Retina (tissue), 1 donor: ENCODE measurements at regions not wholly inside any gene's neighbourhood (a gene's known extent, or its start where the extent isn't known, plus 50 kb on each side); places are given as distances from the start of the nearest gene placed in this dataset.
A peak's percentile ranks its signal among the peaks of the same experiment; 100 is the strongest.
"Not testable (repeated sequence)": the region's sequence is repeated elsewhere in the genome, so short reads cannot be mapped to it uniquely, and the experiment has no call there.

Experiments used
- DNase-seq: peaks from one replicate; pipeline ENCODE4 v3.0.0-alpha.2; 2016

DNA sequence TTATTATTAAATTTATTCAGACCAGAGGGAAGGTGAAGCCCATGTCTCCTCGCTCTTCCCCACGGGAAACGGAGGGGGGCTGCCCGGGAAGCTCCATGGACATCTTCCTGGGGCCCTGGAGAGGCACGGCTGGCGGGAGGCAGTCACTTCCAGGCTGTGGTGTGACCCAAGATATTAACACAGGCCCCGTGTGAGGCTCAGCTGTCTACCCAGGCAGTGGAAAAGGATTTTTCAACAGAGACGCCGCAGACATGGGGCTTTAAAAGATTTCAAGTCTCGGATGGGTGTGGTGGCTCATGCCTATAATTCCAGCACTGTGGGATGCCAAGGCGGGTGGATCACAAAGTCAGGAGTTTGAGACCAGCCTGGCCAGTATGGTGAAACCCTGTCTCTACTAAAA is 117.9 kb downstream of the ERMARD start:
- no peak for DNase-seq

DNA sequence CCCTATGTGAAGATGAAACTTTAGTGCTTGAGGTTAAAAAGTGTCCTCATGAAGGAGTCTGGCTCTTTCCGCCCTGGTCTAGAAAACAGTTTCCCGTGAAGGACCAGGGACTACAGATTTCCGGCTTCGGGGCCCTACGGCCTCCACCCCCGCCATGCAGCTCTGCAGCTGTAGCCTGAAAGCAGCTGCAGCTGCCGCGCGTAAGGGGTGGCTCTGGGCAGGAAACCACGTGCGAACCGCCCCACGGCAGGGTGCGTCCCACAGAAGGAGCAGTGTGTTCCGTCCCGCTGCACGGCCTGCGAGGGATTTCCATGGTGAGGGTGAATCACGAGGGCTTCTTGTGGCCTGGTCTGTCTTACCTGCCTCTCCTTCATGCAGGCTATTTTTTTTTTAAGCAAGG is 117.0 kb downstream of the ERMARD start:
- no peak for DNase-seq

DNA sequence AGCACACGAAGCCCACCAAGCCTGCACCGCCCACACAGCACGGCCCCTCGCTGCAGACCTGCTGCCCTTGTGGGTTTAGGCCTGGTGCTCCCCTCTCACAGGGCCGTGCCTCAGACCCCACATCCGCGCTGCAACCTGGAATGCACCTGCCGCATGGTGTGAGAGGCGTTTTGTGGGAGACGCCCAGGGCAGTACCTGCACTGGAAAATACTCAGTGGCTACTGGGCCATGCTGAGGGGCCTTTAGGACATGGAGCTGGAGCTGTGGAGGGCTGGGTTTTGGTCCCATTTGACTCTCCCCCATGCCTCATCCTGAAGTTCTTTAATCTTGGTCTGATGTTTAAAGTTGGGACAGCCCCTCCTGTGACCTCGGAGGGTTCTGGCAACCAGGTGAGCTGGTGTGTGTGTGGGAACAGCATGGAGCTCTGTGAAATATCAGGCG is 116.3 kb downstream of the ERMARD start:
- no peak for DNase-seq

DNA sequence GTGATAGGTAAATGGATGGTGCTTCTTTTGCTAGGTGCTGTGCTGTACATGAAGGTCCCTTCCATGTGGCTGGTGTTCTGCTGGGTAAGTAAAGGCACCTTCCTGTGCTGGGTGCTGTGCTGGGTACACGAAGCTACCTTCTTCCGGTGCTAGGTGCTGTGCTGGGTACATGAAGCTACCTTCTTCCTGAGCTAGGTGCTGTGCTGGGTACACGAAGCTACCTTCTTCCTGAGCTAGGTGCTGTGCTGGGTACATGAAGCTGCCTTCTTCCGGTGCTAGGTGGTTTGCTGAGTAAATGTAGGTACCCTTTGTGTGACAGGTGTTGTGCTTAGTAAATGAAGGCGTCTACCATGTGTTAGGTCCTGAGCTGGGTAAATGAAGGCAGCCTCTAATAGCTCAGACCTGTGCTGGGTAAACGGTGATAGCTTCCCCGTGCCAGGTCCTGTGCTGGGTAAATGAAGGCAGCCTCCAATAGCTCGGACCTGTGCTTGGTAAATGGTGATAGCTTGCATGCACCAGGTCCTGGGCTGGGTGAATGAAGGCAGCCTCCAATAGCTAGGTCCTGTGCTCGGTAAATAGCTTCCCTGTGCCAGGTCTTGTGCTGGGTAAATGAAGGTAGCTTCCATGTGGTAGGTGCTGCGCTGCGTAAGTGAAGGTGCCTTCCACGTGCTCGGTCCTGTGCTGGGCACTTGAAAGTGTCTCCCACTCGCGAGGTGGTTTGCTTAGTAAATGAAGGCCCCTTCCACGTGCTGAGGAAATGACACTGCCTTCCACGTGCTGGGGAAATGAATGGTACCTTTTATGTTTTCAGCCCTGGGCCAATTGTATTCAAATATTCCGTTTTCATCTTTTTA is 115.5 kb downstream of the ERMARD start:
- DNase-seq = no peak

DNA sequence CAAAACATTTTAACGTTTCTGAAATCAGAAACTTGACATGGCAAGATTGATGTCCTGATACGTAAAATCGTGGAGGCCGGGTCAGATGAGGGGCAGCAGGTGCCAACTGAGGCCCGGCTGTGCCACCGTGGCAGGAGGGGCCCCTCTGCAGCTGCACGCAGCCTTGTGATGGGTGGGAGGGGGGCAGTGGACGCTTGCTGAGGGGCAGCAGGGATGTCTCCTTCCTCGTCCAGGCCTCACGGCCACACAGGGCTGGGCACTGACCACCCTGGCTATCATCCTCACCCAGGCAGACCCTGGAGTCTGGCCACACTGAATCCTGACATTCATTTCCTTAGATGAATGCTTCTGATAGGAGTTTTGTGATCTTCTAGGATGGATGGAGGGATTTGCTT is 114.7 kb downstream of the ERMARD start:
- no peak for DNase-seq

DNA sequence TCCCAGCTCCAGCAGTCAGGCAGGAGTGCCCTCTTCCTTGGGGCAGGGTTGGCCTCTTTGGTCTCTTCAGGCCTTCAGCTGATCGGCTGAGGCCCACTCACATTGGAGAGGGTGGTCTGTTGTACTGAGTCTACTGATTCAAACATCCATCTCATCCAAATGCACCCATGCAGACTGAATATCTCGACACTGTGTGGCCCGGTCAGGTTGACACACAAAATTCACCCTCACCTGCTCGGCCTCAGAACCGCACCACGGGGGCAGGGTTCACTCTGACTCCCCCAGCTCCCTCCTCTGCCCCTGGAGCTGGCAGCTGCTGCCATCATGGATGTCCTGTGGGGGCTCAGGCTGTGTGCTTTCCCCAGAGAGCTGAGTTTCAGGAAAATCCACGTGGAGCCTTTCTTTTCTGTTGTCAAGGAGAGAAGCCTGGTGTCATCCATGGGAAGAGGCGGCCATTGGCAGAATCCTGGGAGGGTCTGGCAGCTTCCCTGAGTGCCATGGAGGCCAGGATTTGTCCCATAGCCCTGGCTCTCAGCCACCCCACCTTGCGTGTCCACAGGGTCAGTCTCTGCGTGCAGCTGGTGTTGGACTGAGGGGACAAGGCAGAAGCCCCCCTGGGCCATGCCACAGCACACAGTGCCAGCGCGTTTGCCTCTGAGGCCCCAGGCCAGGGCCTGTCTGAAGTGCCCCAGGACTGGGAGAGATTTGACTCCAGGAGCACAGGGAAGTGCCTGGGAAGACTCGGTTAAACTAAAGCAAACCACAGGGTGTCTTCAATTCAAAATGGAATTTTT is 114.1 kb downstream of the ERMARD start:
- no peak for DNase-seq

DNA sequence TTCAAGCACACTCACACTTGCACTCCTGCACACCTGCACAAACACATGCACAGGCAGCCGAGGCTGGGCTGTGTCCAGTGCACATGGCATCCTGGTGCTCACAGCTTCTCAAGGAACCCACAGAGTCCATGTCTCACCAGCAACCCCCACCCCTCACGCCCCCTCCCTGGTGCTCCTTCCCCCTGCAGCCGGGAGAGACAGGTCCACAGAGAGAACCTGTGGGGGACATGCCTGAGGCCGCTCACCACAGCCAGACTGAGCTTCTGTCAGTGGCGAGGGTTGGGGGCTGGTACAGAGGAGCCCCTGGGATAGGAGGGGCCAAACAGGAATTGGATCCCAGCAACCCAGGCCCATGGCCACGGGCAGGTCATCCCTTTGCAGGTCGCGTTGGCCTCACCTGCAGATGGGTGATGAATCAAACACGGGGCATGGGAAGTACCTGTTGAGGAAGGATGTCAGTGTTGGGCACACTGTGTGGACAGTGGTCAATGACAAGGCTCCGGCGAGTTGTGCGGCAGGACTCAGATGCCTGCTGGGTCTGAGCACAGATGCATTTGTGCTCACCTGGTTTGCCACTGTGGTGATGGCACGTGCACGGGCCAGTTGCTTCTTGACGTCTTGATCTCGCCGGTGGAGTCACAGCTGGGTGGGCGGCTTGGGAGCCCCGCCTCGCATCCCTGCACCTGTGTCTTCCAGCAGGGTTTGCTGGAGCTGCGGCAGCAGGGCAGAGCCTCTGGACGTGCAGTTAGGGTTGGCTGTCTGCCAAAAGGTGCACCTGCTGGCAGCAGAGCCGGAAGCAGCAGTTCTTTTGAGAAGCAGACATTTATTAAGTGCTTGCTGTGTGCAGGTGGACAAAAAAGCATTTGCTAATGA is 113.0 kb downstream of the ERMARD start:
- no peak for DNase-seq

DNA sequence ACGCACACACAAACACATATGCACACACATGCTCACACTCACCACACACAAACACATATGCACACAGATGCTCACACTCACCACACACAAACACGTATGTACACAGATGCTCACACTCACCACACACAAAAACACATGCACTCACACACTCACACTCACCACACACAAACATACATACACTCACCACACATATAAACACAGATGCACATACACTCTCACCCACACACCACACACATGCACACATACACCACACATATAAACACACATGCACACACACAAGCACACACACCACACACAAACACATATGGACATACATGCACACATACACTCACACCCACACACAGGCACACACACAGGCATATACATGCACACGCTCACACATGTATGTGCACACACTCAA is 112.3 kb downstream of the ERMARD start:
- DNase-seq = no peak

DNA sequence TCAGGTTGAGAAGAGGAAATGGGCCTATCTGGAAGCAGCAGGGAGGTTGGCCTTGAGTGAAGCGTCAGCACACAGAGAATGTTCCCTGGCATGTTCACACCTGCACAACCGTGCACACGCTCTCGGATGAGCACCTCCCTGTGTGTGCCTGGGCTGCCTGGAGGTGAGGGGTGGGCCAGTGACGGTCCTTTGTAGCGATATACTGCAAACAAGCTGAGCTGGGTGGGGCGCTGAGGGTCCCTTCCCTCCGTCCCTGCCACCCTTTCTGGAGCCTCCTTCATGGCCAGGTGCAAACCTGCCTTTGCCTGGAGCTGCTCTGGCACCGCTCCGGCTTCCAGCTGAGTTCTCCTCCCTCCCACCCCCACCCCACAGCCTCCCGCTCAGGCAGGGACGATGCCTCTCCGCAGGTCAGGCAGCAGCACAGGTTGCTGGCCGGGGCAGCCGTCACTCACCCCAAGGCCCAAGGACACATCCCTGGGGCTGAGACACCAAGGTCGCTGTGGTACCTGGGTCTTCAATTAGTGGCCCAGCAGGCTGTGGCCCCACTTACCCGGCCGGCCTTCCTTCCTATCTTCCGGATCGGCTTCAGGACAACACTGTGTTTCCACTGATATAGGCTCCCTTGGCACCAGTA is 111.6 kb downstream of the ERMARD start:
- DNase-seq = no peak

DNA sequence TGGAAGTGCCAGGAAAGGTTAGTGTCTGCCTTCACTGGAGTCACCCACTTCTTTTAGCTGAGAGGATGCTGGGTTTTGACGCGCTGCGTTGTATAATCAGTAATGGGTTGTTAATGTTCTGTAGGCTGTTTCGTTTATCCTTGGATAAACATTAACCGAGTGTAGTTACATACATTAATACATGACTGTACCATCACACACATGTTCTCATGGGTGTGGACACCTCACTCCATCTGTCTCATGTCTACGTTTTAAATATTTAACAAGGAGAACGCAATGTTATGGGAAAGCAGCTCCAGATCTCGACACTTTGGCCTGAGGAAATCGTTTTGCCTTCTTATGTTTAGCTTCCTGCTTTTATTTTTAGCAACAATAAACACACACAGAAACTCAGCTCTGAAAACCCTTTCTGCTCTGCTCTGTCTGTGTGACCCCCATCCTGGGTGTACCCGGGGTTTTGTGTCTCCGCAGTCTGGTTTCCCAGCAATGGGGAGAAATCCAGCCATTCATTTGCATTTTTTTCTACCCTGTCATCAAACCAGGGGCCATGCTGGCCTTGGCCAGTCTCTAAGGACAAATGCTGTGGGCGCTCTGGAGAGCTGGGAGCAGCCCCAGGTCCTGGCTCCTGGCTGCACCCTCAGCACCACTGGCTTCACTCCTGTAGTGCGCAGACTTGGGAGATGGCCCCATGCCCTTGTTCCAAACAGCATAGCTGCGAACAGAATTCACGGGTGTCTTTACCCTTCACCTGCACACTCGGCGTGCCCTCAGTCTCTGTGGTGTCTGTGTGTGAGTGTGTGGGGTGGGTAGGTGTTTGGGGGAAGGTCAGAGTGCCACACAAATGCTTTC is 110.8 kb downstream of the ERMARD start:
- DNase-seq = no peak

DNA sequence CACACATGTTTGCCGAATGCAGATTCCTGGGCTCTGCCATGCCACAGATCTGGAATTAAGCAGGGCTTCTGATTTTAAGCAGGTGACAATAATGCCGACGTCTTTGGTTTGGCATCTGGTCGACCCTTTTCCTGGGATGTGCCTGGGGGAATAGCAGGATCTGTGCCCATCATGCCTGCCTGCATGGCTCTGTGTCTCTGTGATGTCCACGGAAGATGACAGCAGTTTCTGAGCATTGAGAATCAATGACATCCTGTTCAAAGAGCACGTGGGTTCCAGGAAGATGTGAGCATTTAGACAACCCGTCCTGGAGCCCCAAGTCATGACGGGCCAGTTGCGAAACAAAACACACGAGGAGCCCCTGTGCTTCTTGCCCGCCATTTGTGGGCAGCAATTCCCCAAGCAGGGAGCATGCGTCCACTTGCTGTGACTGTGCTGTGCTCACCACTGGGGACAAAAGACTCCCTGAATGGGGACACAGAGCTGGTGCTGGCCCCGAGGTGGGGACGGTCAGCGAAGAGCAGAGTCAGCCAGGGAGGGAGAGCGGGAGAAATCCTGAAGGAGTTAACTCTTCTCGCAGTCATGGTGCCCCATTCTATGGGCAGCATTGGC is 110.1 kb downstream of the ERMARD start:
- peak; percentile 50 for DNase-seq

DNA sequence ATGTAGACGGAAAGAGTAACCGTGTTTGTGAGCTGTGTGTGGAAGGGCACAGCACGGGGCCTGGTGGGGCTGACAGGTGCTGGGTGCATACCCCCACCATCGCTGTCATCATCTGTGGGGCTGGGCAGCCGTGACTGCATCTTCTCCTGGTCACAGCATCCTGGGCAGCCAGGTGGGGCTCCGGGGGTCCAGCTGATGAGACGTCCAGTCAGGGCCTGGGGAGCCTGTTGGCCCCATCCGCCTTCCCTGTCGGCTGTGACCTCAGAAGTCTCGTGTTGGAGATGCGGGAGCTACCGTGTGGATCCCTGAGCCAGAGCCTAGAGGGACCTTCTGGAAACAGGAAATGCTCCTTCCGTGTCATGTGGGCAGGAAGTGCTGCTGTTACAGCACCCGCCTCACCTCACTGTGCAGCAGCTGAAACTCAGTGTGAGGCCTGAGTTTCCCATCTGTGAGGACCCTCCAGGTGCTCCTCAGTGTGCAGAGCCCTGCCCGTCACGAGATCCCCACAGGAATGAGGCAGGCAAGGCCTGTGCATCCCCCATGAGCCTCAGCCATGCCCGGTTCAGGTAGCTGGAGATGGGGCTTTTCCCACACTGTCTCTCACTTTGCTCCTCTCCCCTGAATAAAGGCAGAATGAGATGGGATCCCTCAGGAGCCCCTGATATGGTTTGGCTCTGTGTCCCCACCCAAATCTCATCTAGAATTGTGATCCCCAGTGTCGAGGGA is 108.7 kb downstream of the ERMARD start:
- no peak for DNase-seq

DNA sequence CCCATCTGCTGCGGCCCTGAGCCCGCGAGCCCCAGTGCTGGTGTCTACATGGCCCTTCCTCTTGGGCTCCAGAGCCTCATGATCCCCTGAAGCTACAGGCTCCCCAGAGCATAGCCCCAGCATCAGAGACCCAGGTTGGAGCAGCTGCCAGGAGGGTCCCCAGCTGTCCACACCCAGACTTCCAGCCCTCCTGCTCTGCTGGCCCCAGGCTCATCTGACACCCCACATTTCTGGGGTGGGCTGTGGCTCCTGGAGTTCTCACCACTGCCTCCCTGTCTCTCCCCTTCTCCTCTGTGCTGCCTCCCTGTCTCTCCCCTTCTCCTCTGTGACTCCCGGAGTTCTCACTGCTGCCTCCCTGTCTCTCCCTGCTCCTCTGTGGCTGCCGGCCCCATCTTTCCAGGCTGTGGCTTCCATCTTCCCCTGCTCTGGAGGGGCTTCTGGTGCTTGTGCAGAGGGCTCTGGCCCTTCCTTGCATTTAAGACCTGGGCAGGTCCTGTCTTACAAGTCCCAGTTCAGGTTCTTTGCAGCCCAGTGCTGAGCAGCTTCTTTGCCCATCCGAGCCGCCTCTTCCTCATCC is 108.1 kb downstream of the ERMARD start:
- no peak for DNase-seq

DNA sequence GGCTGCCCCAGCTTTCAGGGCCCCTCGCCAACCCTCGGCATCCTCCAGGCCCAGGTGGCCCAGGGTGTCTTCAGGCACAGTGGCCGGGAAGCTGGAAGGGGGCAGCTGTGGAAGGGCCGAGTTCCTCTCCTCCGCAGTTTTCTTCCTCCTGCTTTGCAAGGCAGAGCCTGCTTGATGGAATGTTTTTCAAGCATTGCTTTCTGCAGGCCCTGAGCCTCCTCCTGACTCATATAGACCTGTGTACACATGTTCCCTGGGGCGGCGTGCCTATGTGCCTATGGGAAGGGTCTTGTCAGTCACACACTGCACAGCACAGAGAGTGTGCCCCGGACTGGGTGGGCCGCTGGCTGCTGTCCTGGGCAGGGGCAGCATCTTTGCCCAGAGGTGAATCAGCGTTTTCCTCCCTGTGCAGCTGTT is 107.5 kb downstream of the ERMARD start:
- DNase-seq = no peak

DNA sequence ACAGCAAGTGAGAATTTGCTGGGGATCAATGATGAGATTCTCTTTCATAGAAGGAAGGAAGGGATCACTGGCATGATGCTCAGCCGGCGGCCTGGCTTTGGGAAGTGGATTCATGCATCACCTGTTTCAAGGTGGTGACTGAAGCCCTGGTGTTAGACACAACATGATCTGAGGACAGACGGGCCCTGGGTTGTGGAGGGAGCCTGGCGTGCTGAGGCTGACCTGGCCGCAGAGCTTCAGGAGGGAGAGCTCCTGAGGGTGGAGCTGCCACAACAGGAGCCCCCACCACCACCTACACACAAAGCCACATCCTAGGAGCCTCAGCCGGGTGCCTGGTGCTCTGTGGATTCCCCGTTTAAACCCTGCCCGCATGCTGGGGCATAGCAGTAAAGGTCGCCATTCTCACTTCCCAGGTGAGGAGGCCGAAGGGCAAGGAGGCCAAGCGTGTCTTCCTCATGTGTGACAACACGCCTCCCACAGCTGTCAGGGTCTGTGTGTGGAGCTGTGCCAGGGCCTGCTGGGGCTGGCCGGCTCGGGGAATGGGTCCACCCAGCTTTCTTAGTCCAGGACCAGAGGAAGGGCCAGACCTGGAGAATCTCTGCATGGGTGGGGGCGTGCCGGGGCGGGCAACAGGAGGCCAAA is 107.0 kb downstream of the ERMARD start:
- no peak for DNase-seq

DNA sequence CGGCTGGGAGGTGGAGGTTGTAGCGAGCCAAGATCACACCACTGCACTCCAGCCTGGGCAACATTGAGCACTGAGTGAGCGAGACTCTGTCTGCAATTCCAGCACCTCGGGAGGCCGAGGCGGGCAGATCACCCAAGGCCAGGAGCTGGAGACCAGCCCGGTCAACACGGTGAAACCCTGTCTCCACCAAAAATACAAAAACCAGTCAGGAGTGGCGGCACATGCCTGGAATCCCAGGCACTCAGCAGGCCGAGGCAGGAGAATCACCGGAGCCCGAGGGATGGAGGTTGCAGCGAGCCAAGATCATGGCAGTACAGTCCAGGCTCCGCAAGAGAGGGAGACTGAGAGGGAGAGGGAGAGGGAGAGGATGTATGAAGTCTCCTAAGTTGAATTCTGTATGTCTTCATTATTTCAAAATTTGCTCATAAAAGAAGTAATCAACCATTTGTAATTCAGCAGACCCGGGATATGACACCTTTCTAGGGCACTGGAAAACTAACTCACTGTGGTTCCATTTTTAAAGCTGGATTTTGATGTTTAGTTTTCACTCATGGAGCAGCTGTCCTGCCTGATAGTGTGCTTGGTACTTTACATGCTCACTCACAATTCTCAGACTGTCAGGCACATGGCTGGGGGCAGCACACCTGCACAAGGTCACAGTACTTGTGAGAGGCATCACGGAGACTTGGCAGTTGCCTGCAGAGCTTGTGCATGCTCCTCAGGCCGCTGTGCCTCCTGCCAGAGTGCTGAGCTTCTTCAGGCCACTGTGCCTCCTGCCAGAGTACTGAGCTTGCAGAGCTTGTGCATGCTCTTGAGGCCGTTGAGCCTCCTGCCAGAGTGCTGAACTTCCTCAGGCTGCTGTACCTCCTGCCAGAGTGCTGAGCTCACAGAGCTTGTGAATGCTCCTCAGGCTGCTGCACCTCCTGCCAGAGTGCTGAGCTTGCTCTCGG is 106.2 kb downstream of the ERMARD start:
- no peak for DNase-seq

DNA sequence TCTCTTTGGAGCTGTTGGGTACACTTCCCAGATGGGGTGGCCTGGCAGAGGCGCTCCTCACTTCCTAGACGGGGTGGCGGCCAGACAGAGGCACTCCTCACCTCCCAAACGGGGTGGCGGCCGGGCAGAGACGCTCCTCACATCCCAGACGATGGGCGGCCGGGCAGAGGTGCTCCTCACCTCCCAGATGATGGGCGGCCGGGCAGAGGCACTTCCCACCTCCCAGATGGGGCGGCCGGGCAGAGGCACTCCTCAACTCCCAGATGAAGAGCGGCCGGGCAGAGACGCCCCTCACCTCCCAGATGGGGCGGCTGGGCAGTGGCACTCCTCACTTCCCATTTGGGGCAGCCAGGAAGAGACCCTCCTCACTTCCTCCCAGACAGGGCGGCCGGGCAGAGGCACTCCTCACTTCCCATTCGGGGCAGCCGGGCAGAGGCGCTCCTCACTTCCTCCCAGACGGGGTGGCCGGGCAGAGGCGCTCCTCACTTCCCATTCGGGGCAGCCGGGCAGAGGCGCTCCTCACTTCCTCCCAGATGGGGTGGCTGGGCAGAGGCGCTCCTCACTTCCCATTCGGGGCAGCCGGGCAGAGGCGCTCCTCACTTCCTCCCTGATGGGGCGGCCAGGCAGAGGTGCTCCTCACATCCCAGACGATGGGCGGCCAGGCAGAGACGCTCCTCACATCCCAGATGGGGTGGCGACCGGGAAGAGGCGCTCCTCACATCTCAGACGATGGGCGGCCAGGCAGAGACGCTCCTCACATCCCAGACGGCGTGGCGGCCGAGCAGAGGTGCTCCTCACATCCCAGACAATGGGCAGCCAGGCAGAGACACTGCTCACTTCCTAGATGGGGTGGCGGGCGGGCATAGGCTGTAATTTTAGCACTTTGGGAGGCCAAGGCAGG is 105.3 kb downstream of the ERMARD start:
- not testable (repeated sequence) for DNase-seq
